K562 (cell line): ENCODE measurements at regions not wholly inside any gene's neighbourhood (a gene's known extent, or its start where the extent isn't known, plus 50 kb on each side); places are given as distances from the start of the nearest gene placed in this dataset.

Source experiments
- ATAC-seq: fragments of 200-7000 bp; cut with Tn5 transposase; 3 replicates; pipeline ENCODE4 v1.9.1; 2020; ENCODE audit warnings: moderate library complexity
- BruUV-seq: library from RNA; stranded (reverse); fragments of 400-500 nt; replicated peaks from 2 replicates; lab custom pipeline; 2021; lab: Mats Ljungman, UMichigan
- CTCF ChIA-PET: fragments of 300-600 bp; formaldehyde crosslinking; extraction: SDS; loops from one replicate; lab custom pipeline; 2021; ENCODE audit warnings: low intra/inter-chr PET ratio; lab: Yijun Ruan, JAX
- POLR2A ChIA-PET: fragments of 300-600, 350-650 bp; sonication (Branson Sonifier 250); formaldehyde crosslinking; extraction: SDS; loops from one replicate; lab custom pipeline; 2021; ENCODE audit warnings: antibody characterized with exemption, inconsistent platforms; lab: Yijun Ruan, JAX
- DNase-seq, 4 experiments: peaks; one replicate each; pipeline versions ENCODE4 v3.0.0 to v3.0.0-alpha.2; 2011 to 2018; ENCODE audit warnings: low spot score in 3 of 4, mixed read lengths in 3 of 4; ENCODE audit errors: extremely low read depth in 1 of 4
- FAIRE-seq: peaks from 2 replicates; lab custom pipeline; 2011; peaks lifted over from hg19 to GRCh38; lab: Jason Lieb, UNC
- H2AFZ ChIP-seq: 2 replicates; pipeline ENCODE4 v1.6.0; 2011; ENCODE audit warnings: low read depth, low read length, control low read depth, inconsistent platforms
- H3K27ac ChIP-seq: fragments of 200-600 bp; 3 replicates; pipeline ENCODE4 v1.8.0; 2011; ENCODE audit warnings: low read depth, mild to moderate bottlenecking, control low read depth, inconsistent platforms, low read length, moderate library complexity, mixed read lengths; ENCODE audit errors: extremely low read depth
- H3K27me3 ChIP-seq, 2 experiments: fragments of 300-600 bp in 1 of 2; 2 replicates in 1 of 2; 3 replicates in 1 of 2; pipeline versions ENCODE4 v1.6.0 to v1.8.0; 2011; ENCODE audit warnings: inconsistent platforms in 2 of 2, low read length in 2 of 2, mild to moderate bottlenecking in 1 of 2, mixed read lengths in 1 of 2, moderate library complexity in 1 of 2; ENCODE audit not compliant: control insufficient read depth in 2 of 2, insufficient read depth in 2 of 2
- H3K36me3 ChIP-seq: fragments of 300-600 bp; 3 replicates; pipeline ENCODE4 v1.8.0; 2011; ENCODE audit warnings: mild to moderate bottlenecking, low read length, inconsistent platforms; ENCODE audit not compliant: control insufficient read depth, insufficient read depth
- H3K4me1 ChIP-seq, 2 experiments: fragments of 200-600 bp in 1 of 2; replicated peaks in 1 of 2; 2 replicates in 1 of 2; 3 replicates in 1 of 2; pipeline versions ENCODE4 v1.5.1 to v1.8.0; 2011; ENCODE audit warnings: inconsistent platforms in 2 of 2, low read length in 2 of 2, mild to moderate bottlenecking in 1 of 2, mixed read lengths in 1 of 2, moderate library complexity in 1 of 2; ENCODE audit not compliant: control insufficient read depth in 2 of 2, insufficient read depth in 2 of 2
- H3K4me2 ChIP-seq: 2 replicates; pipeline ENCODE4 v1.6.1; 2011; ENCODE audit warnings: low read length, control low read depth, inconsistent platforms, mixed read lengths; ENCODE audit not compliant: insufficient read depth
- H3K4me3 ChIP-seq: fragments of 200-600 bp; sonication (generic), shearing (Covaris generic); 2 replicates; pipeline ENCODE4 v1.5.1; 2016; ENCODE audit warnings: control low read depth, inconsistent platforms
- H3K79me2 ChIP-seq: fragments of 200-600 bp; 3 replicates; pipeline ENCODE4 v1.8.0; 2011; ENCODE audit warnings: low read length, inconsistent platforms; ENCODE audit not compliant: control insufficient read depth, insufficient read depth
- H3K9ac ChIP-seq, 2 experiments: 2 replicates each; pipeline versions ENCODE4 v1.6.0 to v1.6.1; 2011; ENCODE audit warnings: low read depth in 2 of 2, low read length in 2 of 2, control low read depth in 1 of 2, inconsistent platforms in 1 of 2, mild to moderate bottlenecking in 1 of 2, mixed read lengths in 1 of 2; ENCODE audit not compliant: insufficient read depth in 1 of 2
- H3K9me1 ChIP-seq: one replicate; pipeline ENCODE4 v1.6.0; 2011; ENCODE audit warnings: inconsistent platforms, mild to moderate bottlenecking, low read length, moderate library complexity; ENCODE audit not compliant: control insufficient read depth, insufficient read depth
- H3K9me3 ChIP-seq: replicated peaks from 2 replicates; pipeline ENCODE4 v1.5.1; 2011; ENCODE audit warnings: low read depth, low read length, inconsistent platforms; ENCODE audit not compliant: control insufficient read depth, insufficient read depth
- H4K20me1 ChIP-seq: replicated peaks from 2 replicates; pipeline ENCODE4 v1.6.1; 2011; ENCODE audit warnings: low read length, inconsistent platforms, mixed read lengths; ENCODE audit not compliant: control insufficient read depth, insufficient read depth
- ASH1L ChIP-seq: fragments of 450-650 bp; IDR thresholded peaks from 2 replicates; pipeline ENCODE4 v1.6.1; 2018; ENCODE audit warnings: borderline replicate concordance, mild to moderate bottlenecking, low read depth; ENCODE audit not compliant: partially characterized antibody
- BHLHE40 ChIP-seq: IDR thresholded peaks from 2 replicates; pipeline ENCODE4 v1.6.1; 2011; ENCODE audit warnings: low read length, improper control_type of control experiment
- E2F3 ChIP-seq: fragments of 250-450 bp; sonication (Bioruptor Pico); IDR thresholded peaks from 2 replicates; pipeline ENCODE4 v1.4.0; 2020; ENCODE audit warnings: mild to moderate bottlenecking
- EZH2 ChIP-seq: IDR thresholded peaks from 2 replicates; pipeline ENCODE4 v1.6.1; 2012; ENCODE audit warnings: low read depth, mild to moderate bottlenecking, inconsistent platforms, low read length, borderline replicate concordance
- FOXA1 ChIP-seq: fragments of 450-650 bp; IDR thresholded peaks from 2 replicates; pipeline ENCODE4 v1.6.1; 2016; ENCODE audit warnings: mild to moderate bottlenecking, borderline replicate concordance
- FOXK1 ChIP-seq: sonication (generic); formaldehyde crosslinking; IDR thresholded peaks from 2 replicates; pipeline ENCODE4 v1.8.0; 2022; ENCODE audit warnings: missing genetic modification reagents, mild to moderate bottlenecking, borderline replicate concordance
- NCOA1 ChIP-seq: fragments of 450-650 bp; IDR thresholded peaks from 2 replicates; pipeline ENCODE4 v1.6.1; 2016; ENCODE audit warnings: low read depth
- NCOA2 ChIP-seq, 2 experiments: fragments of 450-650 bp; IDR thresholded peaks; 2 replicates each; pipeline ENCODE4 v1.6.1; 2018; ENCODE audit warnings: mild to moderate bottlenecking in 2 of 2, moderate library complexity in 1 of 2; ENCODE audit not compliant: partially characterized antibody in 2 of 2
- NFE2L1 ChIP-seq: fragments of 450-650 bp; IDR thresholded peaks from 2 replicates; pipeline ENCODE4 v1.6.1; 2016; ENCODE audit warnings: missing genetic modification characterization, low read depth, mild to moderate bottlenecking, missing compliant biosample characterization, moderate library complexity, borderline replicate concordance
- RAD51 ChIP-seq: fragments of 450-650 bp; IDR thresholded peaks from 2 replicates; pipeline ENCODE4 v1.7.1; 2016; ENCODE audit warnings: low read depth, mild to moderate bottlenecking, borderline replicate concordance
- SOX6 ChIP-seq: fragments of 450-650 bp; IDR thresholded peaks from 2 replicates; pipeline ENCODE4 v1.6.1; 2014; ENCODE audit warnings: mild to moderate bottlenecking
- TAF15 ChIP-seq: fragments of 200-400 bp; formaldehyde crosslinking; IDR thresholded peaks from 2 replicates; pipeline ENCODE4 v1.6.1; 2017; ENCODE audit warnings: mild to moderate bottlenecking, low read depth, low read length, moderate library complexity
- THRAP3 ChIP-seq: fragments of 450-650 bp; IDR thresholded peaks from 2 replicates; pipeline ENCODE4 v1.6.1; 2016; ENCODE audit warnings: mild to moderate bottlenecking, inconsistent platforms, borderline replicate concordance
- ZNF41 ChIP-seq: fragments of 250-450 bp; sonication (Bioruptor Pico); conservative IDR thresholded peaks from 2 replicates; pipeline ENCODE4 v1.4.0; 2020; ENCODE audit warnings: mild to moderate bottlenecking
- ZNF449 ChIP-seq: fragments of 250-450 bp; sonication (Bioruptor Pico); IDR thresholded peaks from 2 replicates; pipeline ENCODE4 v1.8.0; 2022; ENCODE audit warnings: moderate library complexity, mild to moderate bottlenecking, inconsistent platforms
- ZNF507 ChIP-seq: conservative IDR thresholded peaks from 2 replicates; pipeline ENCODE4 v1.6.1; 2017; ENCODE audit warnings: missing genetic modification characterization, missing compliant biosample characterization
- ZNF766 ChIP-seq: fragments of 200-800 bp; sonication (Bioruptor generic); conservative IDR thresholded peaks from 2 replicates; pipeline ENCODE4 v1.6.1; 2016; ENCODE audit warnings: missing genetic modification characterization, missing compliant biosample characterization
- WGBS: fragments of 100-300 bp; shearing (Covaris generic); methylation state at CpG from one replicate; pipeline ENCODE4 v1.1.6; 2016; ENCODE audit warnings: low coverage, mixed read lengths; ENCODE audit not compliant: insufficient coverage; ENCODE audit errors: missing lambda C conversion rate; 5-methylcytosine and 5-hydroxymethylcytosine counted together
- in situ Hi-C: fragments of 300-500 bp; cut with MboI; formaldehyde crosslinking; loops from 4 replicates; pipeline ENCODE4 v1.15.0; 2018; ENCODE audit warnings: inconsistent platforms, mixed read lengths
- intact Hi-C: fragments of 100-400 bp; cut with micrococcal nuclease; formaldehyde crosslinking; loops from 2 replicates; pipeline ENCODE4 v1.14.2; 2022
- TF ChIP-seq, protein P1 (sequence below): sonication (generic); formaldehyde crosslinking; IDR thresholded peaks from 2 replicates; pipeline ENCODE4 v1.8.0; 2022; ENCODE audit warnings: missing genetic modification reagents, mild to moderate bottlenecking, borderline replicate concordance
- TF ChIP-seq, protein P2 (sequence below): IDR thresholded peaks from 2 replicates; pipeline ENCODE4 v1.6.1; 2016; ENCODE audit warnings: missing genetic modification characterization, missing compliant biosample characterization

DNA sequence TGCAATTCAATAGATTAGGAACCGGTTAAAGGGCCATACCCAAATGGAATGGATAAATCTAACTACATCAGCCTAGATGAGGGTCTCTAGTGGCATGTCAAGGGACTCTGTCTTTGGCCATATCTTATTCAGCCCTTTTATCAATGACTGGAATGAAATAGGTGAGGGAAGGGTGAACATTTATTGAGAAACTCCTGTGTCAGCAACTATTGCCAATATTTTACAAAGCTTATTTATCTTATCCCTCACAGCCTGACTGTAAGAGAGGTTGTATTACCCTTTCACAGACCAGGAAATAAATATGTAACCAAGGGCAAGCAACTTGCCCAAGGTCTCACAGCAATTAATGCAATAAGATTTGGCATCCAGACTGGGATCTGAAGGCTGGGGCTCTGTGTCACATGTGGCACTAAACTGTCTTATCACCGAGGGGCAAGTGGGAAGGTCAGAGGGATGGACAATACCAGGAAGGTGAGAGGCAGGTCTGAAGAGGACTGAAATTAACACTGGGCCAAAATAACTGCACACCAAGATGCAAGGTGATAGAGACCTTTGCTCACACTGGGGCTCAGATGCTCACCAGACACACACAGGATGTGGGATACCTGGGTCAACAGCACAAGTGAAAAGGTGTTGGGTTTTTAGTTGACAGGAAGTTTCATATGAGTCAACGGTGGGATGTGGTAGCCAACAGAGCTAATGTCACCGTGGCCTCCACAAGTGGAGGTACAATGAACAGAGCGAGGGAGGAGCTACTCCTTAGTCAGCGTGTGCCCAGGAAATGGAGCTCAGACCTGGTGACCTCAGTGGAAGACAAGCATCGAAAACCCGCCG is 261.3 kb downstream of the RPLP1 start (continued):
- no peak for TF ChIP-seq FOXK1 (CRISPR knock-in tag)
- no peak for TF ChIP-seq NCOA1
- TF ChIP-seq ZNF449: no peak

- no peaks in the 10 kb centered on the region for H3K9me1 ChIP-seq
- ChIA-PET POLR2A (no interaction called here), CTCF (no interaction called here)
- no peaks in the 10 kb centered on the region for H3K79me2 ChIP-seq
- H4K20me1 ChIP-seq: no peaks in the 10 kb centered on the region
- no peak overlapping the region for H3K27ac ChIP-seq
- H3K4me1 ChIP-seq: no peaks in the 10 kb centered on the region
- no peaks in the 10 kb centered on the region for H3K36me3 ChIP-seq
- H2AFZ ChIP-seq: no peak overlapping the region
- H3K4me3 ChIP-seq: no peak overlapping the region
- no peak overlapping the region for H3K9ac ChIP-seq
- BruUV-seq: no TSS peak
- DNase-seq: no peak
- H3K4me2 ChIP-seq: no peak overlapping the region
- no peak for FAIRE-seq
- H3K9me3 ChIP-seq: no peaks in the 10 kb centered on the region
- intact Hi-C loops (no loop called here), in situ Hi-C loops (no loop called here)
- ATAC-seq: no peak
- 0% methylated on average over 2 of the region's 2 CpGs for WGBS
- H3K27me3 ChIP-seq: peaks cover 0 to 4% of the 10 kb centered on the region in 2 experiments; a peak in 1 of 5 replicates
- TF ChIP-seq EZH2 (no peak), ZNF766 (CRISPR knock-in tag) (no peak), ASH1L (no peak), NFE2L1 (tag) (no peak), E2F3 (no peak), THRAP3 (no peak), ZNF41 (CRISPR knock-in tag) (no peak), ZNF507 (tag) (no peak), BHLHE40 (no peak), NCOA2 (IDR thresholded peaks at IDR 0.05; ENCODE audit: partially characterized antibody in 2 of 2) (no peak), FOXA1 (no peak), SOX6 (no peak), RAD51 (no peak), TAF15 (no peak)
- TF ChIP-seq, protein P1, sequence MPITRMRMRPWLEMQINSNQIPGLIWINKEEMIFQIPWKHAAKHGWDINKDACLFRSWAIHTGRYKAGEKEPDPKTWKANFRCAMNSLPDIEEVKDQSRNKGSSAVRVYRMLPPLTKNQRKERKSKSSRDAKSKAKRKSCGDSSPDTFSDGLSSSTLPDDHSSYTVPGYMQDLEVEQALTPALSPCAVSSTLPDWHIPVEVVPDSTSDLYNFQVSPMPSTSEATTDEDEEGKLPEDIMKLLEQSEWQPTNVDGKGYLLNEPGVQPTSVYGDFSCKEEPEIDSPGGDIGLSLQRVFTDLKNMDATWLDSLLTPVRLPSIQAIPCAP (CRISPR knock-in tag): no peak
- TF ChIP-seq, protein P2, sequence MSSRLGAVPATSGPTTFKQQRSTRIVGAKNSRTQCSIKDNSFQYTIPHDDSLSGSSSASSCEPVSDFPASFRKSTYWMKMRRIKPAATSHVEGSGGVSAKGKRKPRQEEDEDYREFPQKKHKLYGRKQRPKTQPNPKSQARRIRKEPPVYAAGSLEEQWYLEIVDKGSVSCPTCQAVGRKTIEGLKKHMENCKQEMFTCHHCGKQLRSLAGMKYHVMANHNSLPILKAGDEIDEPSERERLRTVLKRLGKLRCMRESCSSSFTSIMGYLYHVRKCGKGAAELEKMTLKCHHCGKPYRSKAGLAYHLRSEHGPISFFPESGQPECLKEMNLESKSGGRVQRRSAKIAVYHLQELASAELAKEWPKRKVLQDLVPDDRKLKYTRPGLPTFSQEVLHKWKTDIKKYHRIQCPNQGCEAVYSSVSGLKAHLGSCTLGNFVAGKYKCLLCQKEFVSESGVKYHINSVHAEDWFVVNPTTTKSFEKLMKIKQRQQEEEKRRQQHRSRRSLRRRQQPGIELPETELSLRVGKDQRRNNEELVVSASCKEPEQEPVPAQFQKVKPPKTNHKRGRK: no peak
Observed at GRCh38 chr15:69715210-69715609, 262.6 kb downstream of the RPLP1 start.
